ENCODE measurements at regions not wholly inside any gene's neighbourhood (a gene's known extent, or its start where the extent isn't known, plus 50 kb on each side); places are given as distances from the start of the nearest gene placed in this dataset.
A peak's percentile ranks its signal among the peaks of the same experiment; 100 is the strongest.

DNA sequence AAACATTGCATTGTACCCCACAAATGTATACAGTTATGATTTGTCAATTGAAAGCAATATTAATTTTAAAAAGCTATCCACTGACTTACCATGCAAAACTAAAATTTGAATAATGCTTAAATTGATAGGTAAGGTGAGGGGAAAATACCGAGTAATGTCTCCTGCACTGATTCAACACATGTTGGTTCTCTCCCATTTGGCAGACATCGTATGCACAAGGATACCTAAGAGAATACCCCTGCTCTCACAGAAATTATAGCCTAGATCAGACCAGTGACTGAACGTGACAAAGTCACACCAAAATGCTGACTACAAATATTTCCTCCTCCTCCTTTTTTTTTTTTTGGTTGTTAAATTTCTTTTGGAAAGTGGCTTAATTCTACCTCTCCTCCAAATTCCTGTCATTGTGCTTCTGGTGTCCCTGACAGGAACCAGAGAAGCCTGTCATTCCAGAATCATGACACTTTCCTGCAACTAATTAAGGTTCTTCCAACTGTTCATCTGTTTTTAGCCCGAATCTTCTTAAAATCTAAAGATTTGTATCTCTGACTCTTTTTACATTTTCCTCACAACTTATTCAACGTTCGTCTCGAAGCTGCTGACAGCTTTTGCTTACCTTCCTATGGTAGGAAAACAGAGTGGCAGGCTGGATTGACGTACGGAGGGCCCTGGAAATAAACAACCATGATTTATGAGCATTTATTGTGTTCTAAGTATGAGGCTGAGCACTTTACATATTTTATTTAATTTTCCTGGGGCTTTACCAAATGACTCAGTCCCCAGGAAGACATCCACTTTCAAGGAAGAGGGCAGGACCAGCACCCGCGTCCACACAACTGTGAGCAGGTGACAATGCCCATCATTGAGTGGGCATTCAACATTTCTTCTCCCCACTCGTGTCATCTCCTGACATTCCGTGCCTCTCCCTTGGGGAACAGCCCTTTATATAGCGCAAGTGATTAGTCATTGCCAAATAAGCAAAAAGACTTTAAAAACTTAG is 57.9 kb upstream of the KCNE2 start:
- H3K27ac ChIP-seq, result no peak overlapping the region

DNA sequence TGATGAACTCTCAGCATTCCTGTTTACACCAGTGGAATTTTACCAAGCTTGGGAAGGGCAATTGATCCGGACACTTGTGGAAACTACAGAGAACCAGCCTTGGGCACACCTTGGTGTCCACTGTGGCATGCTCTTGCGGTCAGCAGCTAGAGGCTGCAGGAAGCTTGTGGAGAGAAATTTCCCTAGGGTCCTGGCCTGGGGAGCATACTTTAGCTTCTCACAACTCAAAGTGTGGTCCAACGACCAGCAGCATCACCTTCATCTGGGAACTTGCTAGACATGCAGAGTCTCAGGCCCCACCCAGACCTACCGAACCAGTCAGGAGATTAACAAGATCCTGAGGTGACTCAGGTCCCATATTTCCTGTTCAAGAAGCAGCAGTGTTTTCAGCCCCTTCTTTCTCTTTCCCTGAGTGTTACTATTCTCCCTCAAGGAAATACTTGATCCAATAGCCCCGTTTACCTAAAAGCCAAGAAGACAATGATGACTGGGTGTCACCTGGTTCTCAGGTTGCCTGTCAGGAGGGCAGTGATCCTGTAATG is 55.7 kb upstream of the KCNE2 start:
- no peak overlapping the region for H3K4me3 ChIP-seq
- intact Hi-C loops (cut with DNase I; ENCODE audit: low total_unique reads), result loop anchor here (10.0 kb wide), 1 partner anchor 63 kb away; no protein-coding TSS in a partner anchor
- H3K9me3 ChIP-seq, result no peaks in the 10 kb centered on the region
- H3K36me3 ChIP-seq, result no peaks in the 10 kb centered on the region
- no peak for DNase-seq
- peaks cover 0 to 3% of the 10 kb centered on the region in 2 donors for H3K4me1 ChIP-seq
- TF ChIP-seq POLR2A (IDR thresholded peaks at IDR 0.05), result no peak
- TF ChIP-seq, protein P1, sequence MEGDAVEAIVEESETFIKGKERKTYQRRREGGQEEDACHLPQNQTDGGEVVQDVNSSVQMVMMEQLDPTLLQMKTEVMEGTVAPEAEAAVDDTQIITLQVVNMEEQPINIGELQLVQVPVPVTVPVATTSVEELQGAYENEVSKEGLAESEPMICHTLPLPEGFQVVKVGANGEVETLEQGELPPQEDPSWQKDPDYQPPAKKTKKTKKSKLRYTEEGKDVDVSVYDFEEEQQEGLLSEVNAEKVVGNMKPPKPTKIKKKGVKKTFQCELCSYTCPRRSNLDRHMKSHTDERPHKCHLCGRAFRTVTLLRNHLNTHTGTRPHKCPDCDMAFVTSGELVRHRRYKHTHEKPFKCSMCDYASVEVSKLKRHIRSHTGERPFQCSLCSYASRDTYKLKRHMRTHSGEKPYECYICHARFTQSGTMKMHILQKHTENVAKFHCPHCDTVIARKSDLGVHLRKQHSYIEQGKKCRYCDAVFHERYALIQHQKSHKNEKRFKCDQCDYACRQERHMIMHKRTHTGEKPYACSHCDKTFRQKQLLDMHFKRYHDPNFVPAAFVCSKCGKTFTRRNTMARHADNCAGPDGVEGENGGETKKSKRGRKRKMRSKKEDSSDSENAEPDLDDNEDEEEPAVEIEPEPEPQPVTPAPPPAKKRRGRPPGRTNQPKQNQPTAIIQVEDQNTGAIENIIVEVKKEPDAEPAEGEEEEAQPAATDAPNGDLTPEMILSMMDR (IDR thresholded peaks at IDR 0.05 in 4 of 5, conservative IDR thresholded peaks at IDR 0.05 in 1 of 5), result no peak
- H3K27me3 ChIP-seq, result no peaks in the 10 kb centered on the region
- no peak overlapping the region for H3K27ac ChIP-seq
- no peak for ATAC-seq
- in situ Hi-C loops (cut with MboI; ENCODE audit: low sequenced_read_pairs in 4 of 4), result no loop called here

More for the DNA sequence above, 57.9 kb upstream of the KCNE2 start:
- H3K9me3 ChIP-seq, result no peaks in the 10 kb centered on the region
- H3K4me1 ChIP-seq, result no peaks in the 10 kb centered on the region
- no peak for TF ChIP-seq POLR2A (IDR thresholded peaks at IDR 0.05)
- TF ChIP-seq, protein P1 (IDR thresholded peaks at IDR 0.05 in 4 of 5, conservative IDR thresholded peaks at IDR 0.05 in 1 of 5), result no peak
- H3K27me3 ChIP-seq, result no peaks in the 10 kb centered on the region
- H3K36me3 ChIP-seq, result no peaks in the 10 kb centered on the region
- DNase-seq (no peak), ATAC-seq (no peak)
- in situ Hi-C loops (cut with MboI; ENCODE audit: low sequenced_read_pairs in 4 of 4), result no loop called here
- H3K4me3 ChIP-seq, result no peak overlapping the region
- intact Hi-C loops (cut with DNase I; ENCODE audit: low total_unique reads), result loop anchor here (10.0 kb wide), 1 partner anchor 61 kb away; no protein-coding TSS in a partner anchor

DNA sequence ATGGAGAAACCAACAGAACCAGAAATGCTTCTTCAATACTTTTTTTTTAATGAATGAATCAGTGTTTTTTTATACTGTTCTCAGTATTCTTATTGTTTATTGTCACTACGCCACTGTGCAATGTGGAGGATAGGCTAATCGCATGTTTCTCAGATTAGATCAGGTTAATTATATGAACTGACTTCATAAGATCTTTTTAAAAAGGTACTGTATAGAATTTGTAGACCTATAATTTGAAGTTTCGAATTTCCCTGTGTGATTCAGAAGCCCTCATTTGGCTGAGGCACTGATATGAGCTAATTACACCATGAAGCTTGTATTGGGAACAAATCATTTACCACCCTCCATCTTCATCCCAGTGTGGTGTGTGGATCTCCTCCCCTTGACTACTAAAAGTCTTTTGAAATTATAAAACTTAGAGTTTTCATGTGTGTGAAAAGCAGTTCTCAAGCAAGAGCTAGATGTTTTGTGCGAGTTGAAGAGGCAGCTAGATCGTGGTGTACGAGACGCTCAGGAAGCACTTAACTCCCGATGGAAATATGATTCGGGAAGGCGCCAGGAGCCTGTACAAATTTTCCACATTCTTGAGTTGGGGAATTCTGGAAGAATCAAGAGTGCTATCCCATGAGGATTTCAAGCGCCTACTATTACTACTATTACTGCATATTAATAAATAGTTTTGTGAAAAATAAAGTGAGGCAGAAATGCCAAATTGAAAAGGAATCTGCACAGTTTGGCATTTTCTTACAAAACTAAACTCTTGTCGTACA is 52.1 kb upstream of the KCNE2 start:
- Histone ChIP-seq H3K4me1 (peaks cover 0 to 3% of the 10 kb centered on the region in 2 donors), H3K27me3 (no peaks in the 10 kb centered on the region), H3K27ac (peak overlapping the region in 2 of 4 donors; percentile 16 to 51), H3K4me3 (no peak overlapping the region), H3K36me3 (no peaks in the 10 kb centered on the region), H3K9me3 (no peaks in the 10 kb centered on the region)
- in situ Hi-C loops (cut with MboI; ENCODE audit: low sequenced_read_pairs in 4 of 4) (no loop called here), intact Hi-C loops (cut with DNase I; ENCODE audit: low total_unique reads) (no loop called here)
- peak in 1 of 2 donors; percentile 19 for DNase-seq
- ATAC-seq, result peak; percentile 24 to 36
- TF ChIP-seq POLR2A (IDR thresholded peaks at IDR 0.05), result no peak
- TF ChIP-seq, protein P1 (IDR thresholded peaks at IDR 0.05 in 4 of 5, conservative IDR thresholded peaks at IDR 0.05 in 1 of 5), result no peak

DNA sequence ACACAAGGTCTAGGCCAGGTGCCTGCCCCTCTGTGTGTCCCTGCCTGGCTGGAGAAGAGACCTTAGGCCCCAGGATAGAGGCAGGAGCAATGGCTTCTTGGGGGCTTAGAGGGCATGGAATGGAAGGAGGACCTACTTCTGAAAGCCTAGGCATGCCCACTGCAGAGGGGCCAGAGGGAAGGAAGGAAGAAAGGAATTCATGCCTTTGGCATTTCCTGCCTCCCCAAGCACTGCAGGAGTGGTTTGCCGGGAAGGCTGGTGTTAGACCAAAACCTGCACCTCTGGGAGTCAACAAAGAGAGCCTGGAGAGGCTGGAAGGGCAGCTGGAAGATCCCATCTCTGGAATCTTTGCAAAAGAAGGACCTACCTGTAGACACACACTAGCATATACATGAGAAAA is 50.7 kb upstream of the KCNE2 start:
- Histone ChIP-seq H3K9me3 (no peaks in the 10 kb centered on the region), H3K36me3 (no peaks in the 10 kb centered on the region), H3K4me1 (peaks cover 0 to 3% of the 10 kb centered on the region in 2 donors), H3K4me3 (no peak overlapping the region), H3K27me3 (no peaks in the 10 kb centered on the region), H3K27ac (no peak overlapping the region)
- intact Hi-C loops (cut with DNase I; ENCODE audit: low total_unique reads), result no loop called here
- TF ChIP-seq, protein P1 (IDR thresholded peaks at IDR 0.05 in 4 of 5, conservative IDR thresholded peaks at IDR 0.05 in 1 of 5), result no peak
- TF ChIP-seq POLR2A (IDR thresholded peaks at IDR 0.05), result no peak
- ATAC-seq, result no peak
- in situ Hi-C loops (cut with MboI; ENCODE audit: low sequenced_read_pairs in 4 of 4), result no loop called here
- DNase-seq, result no peak

Data from gastrocnemius medialis (tissue), 4 donors.